WTC11 (cell line): ENCODE measurements at regions not wholly inside any gene's neighbourhood (a gene's known extent, or its start where the extent isn't known, plus 50 kb on each side); places are given as distances from the start of the nearest gene placed in this dataset.

Source experiments
- ATAC-seq: fragments of 200-7000 bp; cut with Tn5 transposase; 2 replicates; pipeline ENCODE4 v1.10.0; 2021; ENCODE audit warnings: mild to moderate bottlenecking, moderate library complexity
- CTCF ChIA-PET: fragments of 300-600 bp; sonication (Branson Sonifier 250); formaldehyde crosslinking; loops from one replicate; lab custom pipeline; 2021; ENCODE audit warnings: antibody characterized with exemption; lab: Charles Lee
- POLR2A ChIA-PET: fragments of 350-600 bp; sonication (Branson Sonifier 250); formaldehyde crosslinking; loops from one replicate; lab custom pipeline; 2021; ENCODE audit warnings: antibody characterized with exemption; lab: Charles Lee
- DNase-seq: peaks from one replicate; pipeline ENCODE4 v3.0.0; 2021; ENCODE audit warnings: low spot score
- H3K27ac Mint-ChIP-seq: 2 replicates; pipeline ENCODE4 v1.8.0; 2021; ENCODE audit warnings: mixed read lengths
- H3K27me3 Mint-ChIP-seq: 2 replicates; pipeline ENCODE4 v1.8.0; 2021; ENCODE audit warnings: low read depth, mild to moderate bottlenecking, moderate library complexity, mixed read lengths
- H3K36me3 Mint-ChIP-seq: 2 replicates; pipeline ENCODE4 v1.8.0; 2021; ENCODE audit warnings: mixed read lengths
- H3K4me1 Mint-ChIP-seq: 2 replicates; pipeline ENCODE4 v1.8.0; 2022; ENCODE audit warnings: mixed read lengths
- H3K4me3 Mint-ChIP-seq: 2 replicates; pipeline ENCODE4 v1.8.0; 2021; ENCODE audit warnings: mild to moderate bottlenecking, moderate library complexity, mixed read lengths
- H3K9me3 Mint-ChIP-seq: 2 replicates; pipeline ENCODE4 v1.8.0; 2021; ENCODE audit warnings: mixed read lengths
- CBFB ChIP-seq: sonication (generic); formaldehyde crosslinking; IDR thresholded peaks from 2 replicates; pipeline ENCODE4 v1.8.1; 2022; ENCODE audit warnings: mild to moderate bottlenecking, low read depth, missing genetic modification reagents
- FOXJ3 ChIP-seq: sonication (generic); formaldehyde crosslinking; IDR thresholded peaks from 2 replicates; pipeline ENCODE4 v1.9.0; 2021; ENCODE audit warnings: missing genetic modification reagents, mild to moderate bottlenecking, borderline replicate concordance
- FOXK1 ChIP-seq: sonication (generic); formaldehyde crosslinking; IDR thresholded peaks from 2 replicates; pipeline ENCODE4 v1.8.0; 2022; ENCODE audit warnings: mild to moderate bottlenecking, moderate library complexity, missing genetic modification reagents
- FOXP1 ChIP-seq: sonication (generic); formaldehyde crosslinking; IDR thresholded peaks from 2 replicates; pipeline ENCODE4 v1.8.0; 2022; ENCODE audit warnings: missing genetic modification reagents, mild to moderate bottlenecking, moderate library complexity, borderline replicate concordance
- JAZF1 ChIP-seq: fragments of 250-450 bp; sonication (Bioruptor Pico); IDR thresholded peaks from 2 replicates; pipeline ENCODE4 v1.9.0; 2021; ENCODE audit warnings: moderate library complexity, mild to moderate bottlenecking, inconsistent platforms
- NFATC4 ChIP-seq: fragments of 250-450 bp; sonication (Bioruptor Pico); IDR thresholded peaks from 2 replicates; pipeline ENCODE4 v1.9.0; 2021; ENCODE audit warnings: mild to moderate bottlenecking
- NR1H2 ChIP-seq: sonication (generic); formaldehyde crosslinking; IDR thresholded peaks from 2 replicates; pipeline ENCODE4 v1.9.0; 2021; ENCODE audit warnings: mild to moderate bottlenecking, moderate library complexity, missing genetic modification reagents
- NR2C2 ChIP-seq: sonication (generic); formaldehyde crosslinking; IDR thresholded peaks from 2 replicates; pipeline ENCODE4 v1.8.0; 2022; ENCODE audit warnings: mild to moderate bottlenecking, missing genetic modification reagents
- PREB ChIP-seq: sonication (generic); formaldehyde crosslinking; IDR thresholded peaks from 2 replicates; pipeline ENCODE4 v1.8.1; 2022; ENCODE audit warnings: mild to moderate bottlenecking, missing genetic modification reagents, moderate library complexity, borderline replicate concordance
- SMAD3 ChIP-seq: sonication (generic); formaldehyde crosslinking; IDR thresholded peaks from 2 replicates; pipeline ENCODE4 v1.8.0; 2022; ENCODE audit warnings: missing genetic modification reagents, mild to moderate bottlenecking, borderline replicate concordance
- SP1 ChIP-seq: sonication (generic); formaldehyde crosslinking; conservative IDR thresholded peaks from 2 replicates; pipeline ENCODE4 v1.8.1; 2022; ENCODE audit warnings: missing genetic modification reagents
- TEAD4 ChIP-seq: sonication (generic); formaldehyde crosslinking; IDR thresholded peaks from 2 replicates; pipeline ENCODE4 v1.8.0; 2022; ENCODE audit warnings: mild to moderate bottlenecking, missing genetic modification reagents
- ZBTB43 ChIP-seq: sonication (generic); formaldehyde crosslinking; IDR thresholded peaks from 2 replicates; pipeline ENCODE4 v1.8.1; 2023; ENCODE audit warnings: mild to moderate bottlenecking, missing genetic modification reagents
- ZNF317 ChIP-seq: sonication (generic); formaldehyde crosslinking; IDR thresholded peaks from 2 replicates; pipeline ENCODE4 v1.8.1; 2023; ENCODE audit warnings: low read depth, mild to moderate bottlenecking, moderate library complexity, missing genetic modification reagents, borderline replicate concordance
- ZNF423 ChIP-seq: fragments of 250-450 bp; sonication (Bioruptor Pico); IDR thresholded peaks from 2 replicates; pipeline ENCODE4 v2.1.2; 2022; ENCODE audit warnings: mild to moderate bottlenecking, moderate library complexity
- ZNF671 ChIP-seq: fragments of 250-450 bp; sonication (Bioruptor Pico); IDR thresholded peaks from 2 replicates; pipeline ENCODE4 v1.8.0; 2021; ENCODE audit warnings: mild to moderate bottlenecking
- TF ChIP-seq, protein P1 (sequence below): fragments of 250-450 bp; sonication (Bioruptor Pico); IDR thresholded peaks from 2 replicates; pipeline ENCODE4 v1.9.0; 2021; ENCODE audit warnings: mild to moderate bottlenecking
- TF ChIP-seq, protein P2 (sequence below): fragments of 250-450 bp; sonication (Bioruptor Pico); IDR thresholded peaks from 2 replicates; pipeline ENCODE4 v2.1.2; 2022; ENCODE audit warnings: mild to moderate bottlenecking, moderate library complexity
- TF ChIP-seq, protein P3 (sequence below): sonication (generic); formaldehyde crosslinking; IDR thresholded peaks from 2 replicates; pipeline ENCODE4 v1.8.1; 2022; ENCODE audit warnings: missing genetic modification reagents, borderline replicate concordance
- TF ChIP-seq, protein P4 (sequence below): sonication (generic); formaldehyde crosslinking; IDR thresholded peaks from 2 replicates; pipeline ENCODE4 v1.8.1; 2023; ENCODE audit warnings: mild to moderate bottlenecking, missing genetic modification reagents, moderate library complexity
- TF ChIP-seq, protein P5 (sequence below): fragments of 250-450 bp; sonication (Bioruptor Pico); IDR thresholded peaks from 2 replicates; pipeline ENCODE4 v1.8.0; 2021; ENCODE audit warnings: mild to moderate bottlenecking
- TF ChIP-seq, protein P6 (sequence below): fragments of 200-600 bp; IDR thresholded peaks from 2 replicates; pipeline ENCODE4 v1.8.0; 2022; ENCODE audit warnings: antibody characterized with exemption

GRCh38 chr5:111928511-111928910 lies 171.5 kb upstream of the NREP start:
- ChIA-PET POLR2A (no interaction called here), CTCF (no interaction called here)
- Mint-ChIP-seq H3K9me3 (no peaks in the 10 kb centered on the region), H3K27ac (no peak overlapping the region), H3K27me3 (no peaks in the 10 kb centered on the region), H3K4me3 (no peak overlapping the region), H3K4me1 (no peaks in the 10 kb centered on the region), H3K36me3 (no peaks in the 10 kb centered on the region)
- ATAC-seq (no peak), DNase-seq (no peak)
- no peak for TF ChIP-seq ZNF317
- TF ChIP-seq SMAD3 = no peak
- TF ChIP-seq TEAD4 (CRISPR knock-in tag) = no peak
- no peak for TF ChIP-seq FOXK1 (CRISPR knock-in tag)
- TF ChIP-seq ZBTB43 (CRISPR knock-in tag) = no peak
- no peak for TF ChIP-seq ZNF671
- no peak for TF ChIP-seq CBFB
- TF ChIP-seq FOXJ3 = no peak
- no peak for TF ChIP-seq SP1
- TF ChIP-seq, protein P1, sequence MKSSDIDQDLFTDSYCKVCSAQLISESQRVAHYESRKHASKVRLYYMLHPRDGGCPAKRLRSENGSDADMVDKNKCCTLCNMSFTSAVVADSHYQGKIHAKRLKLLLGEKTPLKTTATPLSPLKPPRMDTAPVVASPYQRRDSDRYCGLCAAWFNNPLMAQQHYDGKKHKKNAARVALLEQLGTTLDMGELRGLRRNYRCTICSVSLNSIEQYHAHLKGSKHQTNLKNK (CRISPR knock-in tag) = no peak
- TF ChIP-seq NR1H2 (CRISPR knock-in tag) = no peak
- TF ChIP-seq, all 79 proteins: peak for 0

GRCh38 chr5:111927191-111927590 lies 170.2 kb upstream of the NREP start:
- H3K4me1 Mint-ChIP-seq = no peaks in the 10 kb centered on the region
- H3K27ac Mint-ChIP-seq = no peak overlapping the region
- DNase-seq = no peak
- H3K27me3 Mint-ChIP-seq = no peaks in the 10 kb centered on the region
- CTCF ChIA-PET = no interaction called here
- ATAC-seq = no peak
- no peak for TF ChIP-seq ZNF423
- TF ChIP-seq NFATC4 (CRISPR knock-in tag) = no peak
- TF ChIP-seq, protein P2, sequence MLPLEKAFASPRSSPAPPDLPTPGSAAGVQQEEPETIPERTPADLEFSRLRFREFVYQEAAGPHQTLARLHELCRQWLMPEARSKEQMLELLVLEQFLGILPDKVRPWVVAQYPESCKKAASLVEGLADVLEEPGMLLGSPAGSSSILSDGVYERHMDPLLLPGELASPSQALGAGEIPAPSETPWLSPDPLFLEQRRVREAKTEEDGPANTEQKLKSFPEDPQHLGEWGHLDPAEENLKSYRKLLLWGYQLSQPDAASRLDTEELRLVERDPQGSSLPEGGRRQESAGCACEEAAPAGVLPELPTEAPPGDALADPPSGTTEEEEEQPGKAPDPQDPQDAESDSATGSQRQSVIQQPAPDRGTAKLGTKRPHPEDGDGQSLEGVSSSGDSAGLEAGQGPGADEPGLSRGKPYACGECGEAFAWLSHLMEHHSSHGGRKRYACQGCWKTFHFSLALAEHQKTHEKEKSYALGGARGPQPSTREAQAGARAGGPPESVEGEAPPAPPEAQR (CRISPR knock-in tag) = no peak
- no peak for TF ChIP-seq FOXP1
- no peak for TF ChIP-seq NR2C2 (CRISPR knock-in tag)
- TF ChIP-seq, protein P3, sequence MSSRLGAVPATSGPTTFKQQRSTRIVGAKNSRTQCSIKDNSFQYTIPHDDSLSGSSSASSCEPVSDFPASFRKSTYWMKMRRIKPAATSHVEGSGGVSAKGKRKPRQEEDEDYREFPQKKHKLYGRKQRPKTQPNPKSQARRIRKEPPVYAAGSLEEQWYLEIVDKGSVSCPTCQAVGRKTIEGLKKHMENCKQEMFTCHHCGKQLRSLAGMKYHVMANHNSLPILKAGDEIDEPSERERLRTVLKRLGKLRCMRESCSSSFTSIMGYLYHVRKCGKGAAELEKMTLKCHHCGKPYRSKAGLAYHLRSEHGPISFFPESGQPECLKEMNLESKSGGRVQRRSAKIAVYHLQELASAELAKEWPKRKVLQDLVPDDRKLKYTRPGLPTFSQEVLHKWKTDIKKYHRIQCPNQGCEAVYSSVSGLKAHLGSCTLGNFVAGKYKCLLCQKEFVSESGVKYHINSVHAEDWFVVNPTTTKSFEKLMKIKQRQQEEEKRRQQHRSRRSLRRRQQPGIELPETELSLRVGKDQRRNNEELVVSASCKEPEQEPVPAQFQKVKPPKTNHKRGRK = no peak
- no peak for TF ChIP-seq JAZF1 (CRISPR knock-in tag)
- no peak for TF ChIP-seq FOXJ3
- TF ChIP-seq, protein P4, sequence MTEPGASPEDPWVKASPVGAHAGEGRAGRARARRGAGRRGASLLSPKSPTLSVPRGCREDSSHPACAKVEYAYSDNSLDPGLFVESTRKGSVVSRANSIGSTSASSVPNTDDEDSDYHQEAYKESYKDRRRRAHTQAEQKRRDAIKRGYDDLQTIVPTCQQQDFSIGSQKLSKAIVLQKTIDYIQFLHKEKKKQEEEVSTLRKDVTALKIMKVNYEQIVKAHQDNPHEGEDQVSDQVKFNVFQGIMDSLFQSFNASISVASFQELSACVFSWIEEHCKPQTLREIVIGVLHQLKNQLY (CRISPR knock-in tag) = no peak
- TF ChIP-seq TEAD4 (CRISPR knock-in tag) = no peak
- TF ChIP-seq, protein P5, sequence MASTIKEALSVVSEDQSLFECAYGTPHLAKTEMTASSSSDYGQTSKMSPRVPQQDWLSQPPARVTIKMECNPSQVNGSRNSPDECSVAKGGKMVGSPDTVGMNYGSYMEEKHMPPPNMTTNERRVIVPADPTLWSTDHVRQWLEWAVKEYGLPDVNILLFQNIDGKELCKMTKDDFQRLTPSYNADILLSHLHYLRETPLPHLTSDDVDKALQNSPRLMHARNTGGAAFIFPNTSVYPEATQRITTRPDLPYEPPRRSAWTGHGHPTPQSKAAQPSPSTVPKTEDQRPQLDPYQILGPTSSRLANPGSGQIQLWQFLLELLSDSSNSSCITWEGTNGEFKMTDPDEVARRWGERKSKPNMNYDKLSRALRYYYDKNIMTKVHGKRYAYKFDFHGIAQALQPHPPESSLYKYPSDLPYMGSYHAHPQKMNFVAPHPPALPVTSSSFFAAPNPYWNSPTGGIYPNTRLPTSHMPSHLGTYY (CRISPR knock-in tag) = no peak
- TF ChIP-seq, protein P6, sequence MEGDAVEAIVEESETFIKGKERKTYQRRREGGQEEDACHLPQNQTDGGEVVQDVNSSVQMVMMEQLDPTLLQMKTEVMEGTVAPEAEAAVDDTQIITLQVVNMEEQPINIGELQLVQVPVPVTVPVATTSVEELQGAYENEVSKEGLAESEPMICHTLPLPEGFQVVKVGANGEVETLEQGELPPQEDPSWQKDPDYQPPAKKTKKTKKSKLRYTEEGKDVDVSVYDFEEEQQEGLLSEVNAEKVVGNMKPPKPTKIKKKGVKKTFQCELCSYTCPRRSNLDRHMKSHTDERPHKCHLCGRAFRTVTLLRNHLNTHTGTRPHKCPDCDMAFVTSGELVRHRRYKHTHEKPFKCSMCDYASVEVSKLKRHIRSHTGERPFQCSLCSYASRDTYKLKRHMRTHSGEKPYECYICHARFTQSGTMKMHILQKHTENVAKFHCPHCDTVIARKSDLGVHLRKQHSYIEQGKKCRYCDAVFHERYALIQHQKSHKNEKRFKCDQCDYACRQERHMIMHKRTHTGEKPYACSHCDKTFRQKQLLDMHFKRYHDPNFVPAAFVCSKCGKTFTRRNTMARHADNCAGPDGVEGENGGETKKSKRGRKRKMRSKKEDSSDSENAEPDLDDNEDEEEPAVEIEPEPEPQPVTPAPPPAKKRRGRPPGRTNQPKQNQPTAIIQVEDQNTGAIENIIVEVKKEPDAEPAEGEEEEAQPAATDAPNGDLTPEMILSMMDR = no peak
- TF ChIP-seq PREB = no peak
- TF ChIP-seq, all 79 proteins: peak for 0
- Mint-ChIP-seq H3K9me3 (no peaks in the 10 kb centered on the region), H3K36me3 (no peaks in the 10 kb centered on the region), H3K4me3 (no peak overlapping the region)
- POLR2A ChIA-PET = no interaction called here
